OCI-LY3 (cell line): ENCODE measurements at regions not wholly inside any gene's neighbourhood (a gene's known extent, or its start where the extent isn't known, plus 50 kb on each side); places are given as distances from the start of the nearest gene placed in this dataset.

Experiments
- H2AFZ ChIP-seq: fragments of 200-600, 300-600 bp; shearing (Covaris generic); 2 replicates; pipeline ENCODE4 v1.6.0; 2014; ENCODE audit warnings: antibody characterized with exemption, low read depth, low read length
- H3K27ac ChIP-seq: fragments of 200-600, 300-600 bp; sonication (generic); 2 replicates; pipeline ENCODE4 v1.5.1; 2014; ENCODE audit warnings: mild to moderate bottlenecking, low read length, moderate library complexity, mixed read lengths
- H3K27me3 ChIP-seq: fragments of 200-600, 300-600 bp; sonication (generic); 2 replicates; pipeline ENCODE4 v1.6.1; 2014; ENCODE audit warnings: low read depth, low read length, mixed read lengths
- H3K36me3 ChIP-seq: fragments of 200-600, 300-600 bp; sonication (generic); replicated peaks from 2 replicates; pipeline ENCODE3; 2014; ENCODE audit warnings: low read depth, low read length, mixed read lengths
- H3K4me1 ChIP-seq: fragments of 300-600, 200-600 bp; sonication (generic); 2 replicates; pipeline ENCODE4 v1.6.1; 2014; ENCODE audit warnings: low read length, mixed read lengths
- H3K4me2 ChIP-seq: fragments of 200-600, 300-600 bp; sonication (generic); 2 replicates; pipeline ENCODE4 v1.6.1; 2014; ENCODE audit warnings: low read length, mixed read lengths
- H3K4me3 ChIP-seq: fragments of 300-600, 200-600 bp; sonication (generic); 2 replicates; pipeline ENCODE4 v1.5.1; 2014; ENCODE audit warnings: antibody characterized with exemption, mild to moderate bottlenecking, low read length, moderate library complexity
- H3K79me2 ChIP-seq: fragments of 300-600, 200-600 bp; shearing (Covaris generic); 2 replicates; pipeline ENCODE4 v1.6.1; 2014; ENCODE audit warnings: mild to moderate bottlenecking, low read length, mixed read lengths
- H3K9ac ChIP-seq: fragments of 300-600, 200-600 bp; shearing (Covaris generic); 2 replicates; pipeline ENCODE4 v1.6.0; 2014; ENCODE audit warnings: mild to moderate bottlenecking, low read length, moderate library complexity
- H3K9me3 ChIP-seq: fragments of 200-600, 300-600 bp; shearing (Covaris generic); 2 replicates; pipeline ENCODE4 v1.6.1; 2014; ENCODE audit warnings: low read length, mixed read lengths; ENCODE audit not compliant: insufficient read depth
- H4K20me1 ChIP-seq: fragments of 200-600, 300-600 bp; sonication (generic); 2 replicates; pipeline ENCODE4 v1.6.1; 2016; ENCODE audit warnings: low read length, mixed read lengths; ENCODE audit not compliant: insufficient read depth
- CTCF ChIP-seq: fragments of 200-600, 300-600 bp; sonication (generic); IDR thresholded peaks from 2 replicates; pipeline ENCODE4 v1.5.1; 2014; ENCODE audit warnings: antibody characterized with exemption, low read length, low read depth
- EZH2phosphoT487 ChIP-seq: fragments of 200-600 bp; shearing (Covaris generic); IDR thresholded peaks from 2 replicates; pipeline ENCODE4 v1.6.1; 2018; ENCODE audit warnings: antibody characterized with exemption, mixed run types, low read depth

- no peak for TF ChIP-seq EZH2phosphoT487
- TF ChIP-seq CTCF: no peak
- H3K4me1 ChIP-seq: peaks cover 13% of the 10 kb centered on the region
These were observed 328.6 kb downstream of the RRAGC start for GRCh38 chr1:38530957-38531356.

GRCh38 chr1:38529946-38530345 lies 329.6 kb downstream of the RRAGC start:
- TF ChIP-seq CTCF: no peak
- TF ChIP-seq EZH2phosphoT487: no peak
- Histone ChIP-seq H4K20me1 (no peaks in the 10 kb centered on the region), H3K9ac (no peak overlapping the region), H3K4me2 (no peak overlapping the region), H3K27ac (no peak overlapping the region), H3K4me1 (peaks cover 13% of the 10 kb centered on the region), H3K27me3 (no peaks in the 10 kb centered on the region; the same call in 1 of the 2 replicates), H3K36me3 (no peaks in the 10 kb centered on the region), H3K79me2 (no peaks in the 10 kb centered on the region), H3K9me3 (no peaks in the 10 kb centered on the region), H3K4me3 (no peak overlapping the region), H2AFZ (no peak overlapping the region)

More at GRCh38 chr1:38530957-38531356, 328.6 kb downstream of the RRAGC start:
- H3K27ac ChIP-seq: no peak overlapping the region
- H3K27me3 ChIP-seq: no peaks in the 10 kb centered on the region; the same call in 1 of the 2 replicates
- no peaks in the 10 kb centered on the region for H3K9me3 ChIP-seq
- H3K9ac ChIP-seq: no peak overlapping the region
- no peak overlapping the region for H3K4me2 ChIP-seq
- no peak overlapping the region for H3K4me3 ChIP-seq
- no peaks in the 10 kb centered on the region for H3K79me2 ChIP-seq
- H3K36me3 ChIP-seq: no peaks in the 10 kb centered on the region
- no peak overlapping the region for H2AFZ ChIP-seq
- no peaks in the 10 kb centered on the region for H4K20me1 ChIP-seq

GRCh38 chr1:38529391-38529790 lies 330.2 kb downstream of the RRAGC start:
- no peaks in the 10 kb centered on the region; the same call in 1 of the 2 replicates for H3K27me3 ChIP-seq
- H3K79me2 ChIP-seq: no peaks in the 10 kb centered on the region
- no peak overlapping the region for H2AFZ ChIP-seq
- no peaks in the 10 kb centered on the region for H4K20me1 ChIP-seq
- no peak for TF ChIP-seq CTCF
- TF ChIP-seq EZH2phosphoT487: no peak
- no peak overlapping the region for H3K4me3 ChIP-seq
- H3K36me3 ChIP-seq: no peaks in the 10 kb centered on the region
- H3K4me1 ChIP-seq: peaks cover 13% of the 10 kb centered on the region
- H3K4me2 ChIP-seq: no peak overlapping the region
- H3K27ac ChIP-seq: no peak overlapping the region
- no peaks in the 10 kb centered on the region for H3K9me3 ChIP-seq
- no peak overlapping the region for H3K9ac ChIP-seq

- Histone ChIP-seq H3K9me3 (no peaks in the 10 kb centered on the region), H3K79me2 (no peaks in the 10 kb centered on the region), H2AFZ (no peak overlapping the region), H3K27me3 (no peaks in the 10 kb centered on the region; the same call in 1 of the 2 replicates), H3K4me3 (no peak overlapping the region), H3K9ac (no peak overlapping the region), H3K27ac (no peak overlapping the region), H4K20me1 (no peaks in the 10 kb centered on the region), H3K4me1 (peaks cover 13% of the 10 kb centered on the region), H3K4me2 (no peak overlapping the region), H3K36me3 (no peaks in the 10 kb centered on the region)
- no peak for TF ChIP-seq EZH2phosphoT487
- TF ChIP-seq CTCF: no peak
These were observed 330.9 kb downstream of the RRAGC start for GRCh38 chr1:38528623-38529022.
